ENCODE measurements at regions not wholly inside any gene's neighbourhood (a gene's known extent, or its start where the extent isn't known, plus 50 kb on each side); places are given as distances from the start of the nearest gene placed in this dataset.

DNA sequence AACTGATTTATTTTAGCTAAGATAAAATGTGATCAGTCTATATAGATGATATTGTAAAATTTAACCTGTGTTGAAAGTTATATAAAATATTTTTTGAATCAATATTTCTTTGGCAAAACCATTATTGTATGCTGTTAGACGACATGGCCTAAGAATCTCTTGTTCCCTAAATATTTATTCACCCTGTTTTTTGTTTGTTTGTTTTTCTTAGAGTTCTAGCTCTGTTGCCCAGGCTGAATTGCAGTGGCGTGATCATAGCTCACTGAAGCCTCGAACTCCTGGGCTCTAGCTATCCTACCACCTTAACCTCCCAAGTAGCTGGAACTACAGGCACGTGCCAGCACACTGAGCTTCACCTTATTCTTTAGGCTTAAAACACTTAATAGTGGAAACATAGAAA lies 410.7 kb downstream of the ARL4A start:
- DNase-seq (ENCODE audit: low read depth): no peak
- no peaks in the 10 kb centered on the region for H3K27me3 ChIP-seq (ENCODE audit: control insufficient read depth, insufficient read depth, low read length)
- no peaks in the 10 kb centered on the region for H3K36me3 ChIP-seq (ENCODE audit: control insufficient read depth, insufficient read depth, low read length)
- CTCF ChIA-PET: interaction anchor here (0.9 kb wide), 1 partner anchor 9 kb away, joined by 4 read pairs; no protein-coding TSS in a partner anchor
- TF ChIP-seq, protein P1, sequence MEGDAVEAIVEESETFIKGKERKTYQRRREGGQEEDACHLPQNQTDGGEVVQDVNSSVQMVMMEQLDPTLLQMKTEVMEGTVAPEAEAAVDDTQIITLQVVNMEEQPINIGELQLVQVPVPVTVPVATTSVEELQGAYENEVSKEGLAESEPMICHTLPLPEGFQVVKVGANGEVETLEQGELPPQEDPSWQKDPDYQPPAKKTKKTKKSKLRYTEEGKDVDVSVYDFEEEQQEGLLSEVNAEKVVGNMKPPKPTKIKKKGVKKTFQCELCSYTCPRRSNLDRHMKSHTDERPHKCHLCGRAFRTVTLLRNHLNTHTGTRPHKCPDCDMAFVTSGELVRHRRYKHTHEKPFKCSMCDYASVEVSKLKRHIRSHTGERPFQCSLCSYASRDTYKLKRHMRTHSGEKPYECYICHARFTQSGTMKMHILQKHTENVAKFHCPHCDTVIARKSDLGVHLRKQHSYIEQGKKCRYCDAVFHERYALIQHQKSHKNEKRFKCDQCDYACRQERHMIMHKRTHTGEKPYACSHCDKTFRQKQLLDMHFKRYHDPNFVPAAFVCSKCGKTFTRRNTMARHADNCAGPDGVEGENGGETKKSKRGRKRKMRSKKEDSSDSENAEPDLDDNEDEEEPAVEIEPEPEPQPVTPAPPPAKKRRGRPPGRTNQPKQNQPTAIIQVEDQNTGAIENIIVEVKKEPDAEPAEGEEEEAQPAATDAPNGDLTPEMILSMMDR (IDR thresholded peaks at IDR 0.05; ENCODE audit: insufficient read depth, low read depth, low read length): no peak
- no peak overlapping the region for H3K4me3 ChIP-seq (ENCODE audit: low read depth, low read length)
- POLR2A ChIA-PET: no interaction called here

DNA sequence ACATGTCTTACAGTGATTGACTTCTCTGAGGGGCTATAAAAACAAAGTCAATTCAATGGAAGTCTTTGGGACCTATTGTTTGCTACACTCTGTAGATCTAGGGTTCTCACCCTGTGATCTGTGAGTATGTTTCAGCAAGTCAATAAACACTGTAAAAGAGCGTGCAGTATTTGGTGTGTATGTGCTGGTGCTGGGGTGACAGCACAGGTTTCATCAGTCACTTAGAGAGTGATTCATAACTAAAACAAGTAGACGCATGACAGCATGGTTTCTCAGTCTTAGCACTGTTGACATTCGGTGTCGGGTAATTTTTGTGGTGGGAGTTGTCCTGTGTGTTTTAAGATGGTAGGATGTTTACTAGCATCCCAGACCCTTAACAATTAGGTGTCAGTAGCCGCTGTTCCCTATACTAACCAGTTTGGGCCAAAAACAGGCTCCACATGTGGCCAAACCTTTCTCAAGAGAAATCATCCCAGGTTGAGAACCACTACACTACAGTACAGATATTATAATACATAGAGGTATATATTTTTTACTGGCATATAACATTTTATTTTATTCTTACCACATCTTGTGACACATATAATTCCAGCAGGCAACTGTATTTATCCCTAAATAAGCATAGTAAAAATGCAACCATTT lies 411.8 kb downstream of the ARL4A start:
- ChIA-PET CTCF (no interaction called here), POLR2A (no interaction called here)
- no peak for DNase-seq (ENCODE audit: low read depth)
- Histone ChIP-seq H3K27me3 (ENCODE audit: control insufficient read depth, insufficient read depth, low read length) (no peaks in the 10 kb centered on the region), H3K4me3 (ENCODE audit: low read depth, low read length) (no peak overlapping the region), H3K36me3 (ENCODE audit: control insufficient read depth, insufficient read depth, low read length) (no peaks in the 10 kb centered on the region)
- TF ChIP-seq, protein P1 (IDR thresholded peaks at IDR 0.05; ENCODE audit: insufficient read depth, low read depth, low read length): no peak

DNA sequence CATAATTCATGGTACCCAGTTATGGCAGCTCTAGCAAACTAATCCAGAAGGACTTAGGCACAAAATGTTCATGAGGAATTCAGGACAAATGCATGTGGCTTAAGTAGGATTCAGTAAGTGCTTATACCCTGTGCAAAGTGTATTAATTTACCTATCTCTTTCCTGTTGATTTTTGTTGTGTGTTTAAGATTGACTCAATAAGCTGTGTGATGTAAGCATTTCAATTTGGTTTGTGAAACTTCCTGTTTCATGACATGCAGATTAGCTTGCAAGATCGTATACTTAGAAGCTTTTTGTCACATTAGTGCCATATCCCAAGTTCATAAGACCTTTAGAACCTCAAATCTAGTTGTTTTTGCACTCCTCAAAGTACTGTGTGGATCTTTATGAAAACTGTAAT lies 416.7 kb downstream of the ARL4A start:
- TF ChIP-seq, protein P1 (IDR thresholded peaks at IDR 0.05; ENCODE audit: insufficient read depth, low read depth, low read length): no peak
- no peaks in the 10 kb centered on the region for H3K27me3 ChIP-seq (ENCODE audit: control insufficient read depth, insufficient read depth, low read length)
- ChIA-PET CTCF (interaction anchor here (0.6 kb wide), 1 partner anchor 29 kb away, joined by 3 read pairs; no protein-coding TSS in a partner anchor), POLR2A (no interaction called here)
- no peak for DNase-seq (ENCODE audit: low read depth)
- H3K36me3 ChIP-seq (ENCODE audit: control insufficient read depth, insufficient read depth, low read length): no peaks in the 10 kb centered on the region
- H3K4me3 ChIP-seq (ENCODE audit: low read depth, low read length): no peak overlapping the region

DNA sequence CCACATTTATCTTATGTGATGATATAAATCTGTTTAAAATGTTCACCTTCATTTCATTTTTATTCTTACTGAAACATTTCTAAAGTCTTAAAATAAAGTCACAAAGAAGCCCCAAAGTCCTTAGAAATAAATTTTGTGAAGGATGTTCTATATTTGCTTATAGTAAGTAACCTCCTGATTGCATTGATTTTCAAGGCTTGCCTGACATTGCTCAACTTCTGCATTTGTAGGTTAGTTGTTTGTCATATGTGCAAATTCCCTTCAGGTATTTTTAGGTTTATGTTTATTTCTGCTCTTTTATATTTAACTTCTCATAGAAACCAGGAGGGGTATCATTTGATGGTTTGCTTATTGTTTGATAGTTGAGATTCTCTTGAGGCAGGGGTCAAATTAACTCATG lies 417.8 kb downstream of the ARL4A start:
- ChIA-PET CTCF (no interaction called here), POLR2A (no interaction called here)
- TF ChIP-seq, protein P1 (IDR thresholded peaks at IDR 0.05; ENCODE audit: insufficient read depth, low read depth, low read length): no peak

DNA sequence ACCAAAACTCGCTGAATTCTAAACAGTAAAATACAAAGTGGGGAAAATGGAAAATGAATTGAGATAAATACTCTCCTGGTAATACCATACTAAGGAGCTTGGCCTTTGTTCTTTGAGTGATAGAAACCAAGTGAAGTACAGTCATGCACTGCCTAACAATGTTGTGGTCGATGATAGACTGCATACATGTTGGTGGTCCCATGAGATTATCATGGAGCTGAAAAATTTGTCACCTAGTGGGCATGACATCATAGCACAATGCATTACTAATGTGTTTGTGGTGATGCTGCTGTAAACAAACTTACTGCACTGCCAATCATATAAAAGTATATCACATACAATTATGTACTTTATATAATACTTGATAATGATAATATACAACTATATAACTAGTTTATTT lies 419.1 kb downstream of the ARL4A start:
- TF ChIP-seq, protein P1 (IDR thresholded peaks at IDR 0.05; ENCODE audit: insufficient read depth, low read depth, low read length): no peak
- Histone ChIP-seq H3K36me3 (ENCODE audit: control insufficient read depth, insufficient read depth, low read length) (no peaks in the 10 kb centered on the region), H3K27me3 (ENCODE audit: control insufficient read depth, insufficient read depth, low read length) (no peaks in the 10 kb centered on the region), H3K4me3 (ENCODE audit: low read depth, low read length) (no peak overlapping the region)
- ChIA-PET POLR2A (no interaction called here), CTCF (interaction anchor here (1.1 to 1.2 kb wide), 2 partner anchors 8 to 9 kb away, joined by 4 read pairs; no protein-coding TSS in a partner anchor)
- no peak for DNase-seq (ENCODE audit: low read depth)

More for the DNA sequence above, 417.8 kb downstream of the ARL4A start:
- no peaks in the 10 kb centered on the region for H3K27me3 ChIP-seq (ENCODE audit: control insufficient read depth, insufficient read depth, low read length)
- H3K36me3 ChIP-seq (ENCODE audit: control insufficient read depth, insufficient read depth, low read length): no peaks in the 10 kb centered on the region
- H3K4me3 ChIP-seq (ENCODE audit: low read depth, low read length): no peak overlapping the region
- no peak for DNase-seq (ENCODE audit: low read depth)

All from BJ (cell line).